22Rv1 (cell line): ENCODE measurements at regions not wholly inside any gene's neighbourhood (a gene's known extent, or its start where the extent isn't known, plus 50 kb on each side); places are given as distances from the start of the nearest gene placed in this dataset.
"Not testable (repeated sequence)": the region's sequence is repeated elsewhere in the genome, so short reads cannot be mapped to it uniquely, and the experiment has no call there.

ENCODE experiments used
- H3K27ac ChIP-seq: fragments of 450-650 bp; 2 replicates; pipeline ENCODE4 v1.5.1; 2017
- CTCF ChIP-seq: fragments of 450-650 bp; IDR thresholded peaks from 2 replicates; pipeline ENCODE4 v1.5.1; 2017; ENCODE audit warnings: mild to moderate bottlenecking
- ZFX ChIP-seq: fragments of 450-650 bp; IDR thresholded peaks from 2 replicates; pipeline ENCODE4 v1.6.1; 2017; ENCODE audit warnings: antibody characterized with exemption, borderline replicate concordance

- H3K27ac ChIP-seq: no peak overlapping the region
- TF ChIP-seq ZFX (no peak), CTCF (no peak)
These were observed 248.3 kb upstream of the KLF3 start for GRCh38 chr4:38415682-38416081.

- H3K27ac ChIP-seq: no peak overlapping the region
- TF ChIP-seq CTCF (no peak), ZFX (no peak)
These were observed 247.5 kb upstream of the KLF3 start for GRCh38 chr4:38416450-38417014.

GRCh38 chr4:38420254-38420653 is 243.7 kb upstream of the KLF3 start:
- not testable (repeated sequence) for H3K27ac ChIP-seq

- no peak overlapping the region for H3K27ac ChIP-seq
- TF ChIP-seq CTCF (no peak), ZFX (no peak)
These were observed 241.1 kb upstream of the KLF3 start for GRCh38 chr4:38422850-38423249.

- no peak overlapping the region for H3K27ac ChIP-seq
- TF ChIP-seq ZFX (no peak), CTCF (no peak)
These were observed 239.7 kb upstream of the KLF3 start for GRCh38 chr4:38424151-38424871.

GRCh38 chr4:38426532-38426931 is 237.5 kb upstream of the KLF3 start:
- TF ChIP-seq ZFX (no peak), CTCF (no peak)
- H3K27ac ChIP-seq: no peak overlapping the region

GRCh38 chr4:38430841-38431240 is 233.2 kb upstream of the KLF3 start:
- TF ChIP-seq CTCF: no peak
- no peak for TF ChIP-seq ZFX
- H3K27ac ChIP-seq: no peak overlapping the region
